GM18517 (cell line): ENCODE measurements at regions not wholly inside any gene's neighbourhood (a gene's known extent, or its start where the extent isn't known, plus 50 kb on each side); places are given as distances from the start of the nearest gene placed in this dataset.

ENCODE experiments used
- ATAC-seq: cut with Tn5 transposase; IDR thresholded peaks from one replicate; pipeline ENCODE4 v1.9.1; 2021; ENCODE audit warnings: mild to moderate bottlenecking, moderate library complexity; ENCODE audit not compliant: unreplicated experiment

DNA sequence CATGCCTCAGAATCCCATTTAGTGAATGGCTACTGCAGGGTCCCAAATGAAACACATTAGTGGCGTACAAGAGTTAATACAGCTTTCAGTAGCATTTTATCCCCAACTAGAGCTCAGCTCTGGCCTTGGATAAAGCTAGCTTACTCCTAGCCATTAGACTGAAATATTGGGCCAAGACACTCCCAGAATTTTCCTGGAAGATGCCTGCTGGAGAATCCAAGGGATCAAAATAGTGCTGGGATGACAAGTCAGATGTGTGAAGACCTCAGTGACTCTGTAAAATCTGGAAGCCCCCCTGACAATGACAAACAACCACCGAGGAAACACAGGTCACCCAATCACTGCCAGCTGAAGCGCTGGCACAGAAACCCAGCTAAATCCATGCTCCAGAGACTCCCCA, 303.1 kb upstream of the SORL1-AS1 start:
- no peak for ATAC-seq

DNA sequence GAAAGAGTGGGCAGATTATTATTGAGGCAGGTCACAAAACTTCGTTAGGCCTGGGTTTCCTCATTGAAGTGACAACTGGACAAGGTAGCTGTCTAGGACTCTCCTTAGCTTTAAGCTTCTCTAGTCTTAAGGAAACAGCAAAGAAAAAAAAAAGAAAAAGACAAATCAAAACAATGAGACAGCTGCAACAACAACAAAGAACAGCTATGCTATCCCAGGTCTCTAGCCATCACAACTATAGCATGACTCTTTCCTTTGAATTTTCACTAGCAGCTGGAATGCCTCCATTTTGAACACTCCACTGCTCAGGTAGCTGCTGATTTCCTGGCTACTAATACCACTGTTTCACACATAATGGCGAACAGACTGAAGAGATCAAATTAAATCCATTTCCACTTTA, 302.4 kb upstream of the SORL1-AS1 start:
- no peak for ATAC-seq

DNA sequence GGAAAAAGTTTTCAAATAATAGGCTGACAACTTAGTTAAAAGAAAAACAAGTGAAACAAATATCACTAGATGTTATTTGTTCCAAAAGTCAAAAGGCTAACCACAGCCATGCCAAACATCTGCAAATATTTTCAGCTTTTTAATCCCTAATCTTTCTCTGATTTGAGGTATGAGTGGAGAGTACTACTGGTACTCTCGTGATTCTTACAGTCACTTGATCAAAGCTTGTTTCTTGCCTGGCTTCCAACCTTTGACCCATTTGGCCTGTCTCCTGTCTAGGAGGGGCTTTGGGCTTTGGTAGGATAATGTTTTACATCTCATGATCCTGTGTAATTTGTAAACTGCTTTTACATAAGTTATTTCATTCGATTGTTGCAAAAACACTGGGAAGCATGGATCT, 301.8 kb upstream of the SORL1-AS1 start:
- no peak for ATAC-seq

- no peak for ATAC-seq
These were observed 296.9 kb upstream of the SORL1-AS1 start for GRCh38 chr11:121749691-121750090.

- ATAC-seq = no peak
These were observed 295.3 kb upstream of the SORL1-AS1 start for GRCh38 chr11:121748068-121748467.

DNA sequence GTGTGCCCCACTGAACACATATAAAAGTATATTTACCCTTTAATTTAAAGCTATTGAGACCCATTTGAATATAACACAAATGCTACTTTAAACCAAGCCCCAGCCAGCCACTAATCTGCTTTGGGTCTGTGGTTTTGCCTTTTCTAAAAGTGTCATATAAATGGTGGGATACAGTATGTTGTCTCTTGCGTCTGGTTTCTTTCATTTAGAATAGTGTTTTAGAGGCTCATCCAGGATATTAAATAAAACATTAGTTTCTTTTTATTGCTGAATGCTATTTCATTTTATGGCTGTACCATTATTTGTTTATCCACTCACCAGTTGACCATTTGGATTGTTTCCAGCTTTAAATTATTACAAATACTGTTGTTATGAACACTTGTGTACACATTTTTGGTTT, 290.5 kb upstream of the SORL1-AS1 start:
- ATAC-seq = no peak

DNA sequence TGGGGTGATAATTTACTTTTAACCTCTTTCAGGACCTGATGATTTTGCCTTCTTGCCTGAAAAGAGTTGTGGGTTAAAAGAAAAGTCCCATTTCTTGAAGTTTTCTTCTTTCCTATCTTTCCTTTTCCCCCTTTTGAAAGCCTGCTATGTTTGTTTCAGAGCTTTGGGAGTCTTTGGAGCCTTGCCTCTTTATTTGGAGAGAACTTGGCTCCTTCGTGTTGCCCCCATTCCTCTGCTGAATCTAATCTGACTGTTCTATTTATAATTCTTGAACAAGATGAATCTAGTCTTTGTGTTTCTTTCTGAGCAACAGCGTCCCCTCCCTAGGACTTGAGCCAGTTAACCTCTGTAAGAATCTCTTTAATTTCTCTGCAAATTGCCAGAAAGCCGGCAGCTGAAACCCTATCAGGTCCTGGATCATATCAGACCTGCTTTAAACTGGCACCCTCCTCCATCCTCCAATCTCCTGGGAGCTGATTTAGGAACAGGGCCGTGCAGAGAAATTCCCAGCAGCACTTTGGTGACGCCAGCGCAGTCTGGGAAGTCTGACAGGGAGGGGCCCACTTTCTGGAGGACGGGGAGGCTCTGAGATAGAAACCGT, 289.1 kb upstream of the SORL1-AS1 start:
- ATAC-seq = no peak

GRCh38 chr11:121741351-121741760, 288.6 kb upstream of the SORL1-AS1 start:
- no peak for ATAC-seq

GRCh38 chr11:121740902-121741301, 288.1 kb upstream of the SORL1-AS1 start:
- no peak for ATAC-seq

DNA sequence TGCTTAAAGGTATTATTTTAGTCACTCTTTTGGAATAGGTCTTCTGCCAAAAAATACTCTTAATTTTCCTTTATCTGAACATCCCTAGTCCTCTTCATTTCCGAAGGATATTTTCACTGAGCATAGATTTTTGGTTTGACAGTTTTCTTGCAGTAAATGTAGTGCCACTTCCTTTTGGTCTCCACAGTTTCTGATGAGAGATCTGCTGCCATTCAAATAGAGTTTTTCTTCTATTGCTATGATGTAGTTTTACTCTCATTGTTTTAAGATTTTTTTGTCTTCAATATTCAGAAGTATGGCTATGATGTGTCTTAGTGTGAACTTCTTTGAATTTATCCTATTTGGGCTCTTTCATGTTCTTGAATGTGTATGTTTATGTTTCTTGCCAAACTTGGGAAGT, 281.1 kb upstream of the SORL1-AS1 start:
- no peak for ATAC-seq

DNA sequence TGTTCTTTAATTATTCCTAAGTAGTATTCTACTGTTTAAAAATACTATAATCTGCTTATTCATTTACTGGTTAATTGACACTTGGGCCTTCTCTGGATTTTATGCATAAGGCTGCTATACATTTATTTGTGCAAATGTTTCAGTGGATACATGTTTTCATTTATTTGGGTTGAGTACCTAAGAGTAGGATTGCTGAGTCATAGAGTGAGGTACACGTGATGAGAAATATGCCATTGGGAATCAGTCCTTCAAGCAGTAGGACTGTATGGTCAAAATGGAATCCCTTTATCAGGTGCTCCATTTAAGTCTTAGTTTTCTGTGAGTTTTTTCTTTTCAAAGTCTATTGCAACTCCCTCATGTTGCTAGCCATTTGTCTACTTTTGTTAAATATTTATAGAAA, 275.2 kb upstream of the SORL1-AS1 start:
- no peak for ATAC-seq

DNA sequence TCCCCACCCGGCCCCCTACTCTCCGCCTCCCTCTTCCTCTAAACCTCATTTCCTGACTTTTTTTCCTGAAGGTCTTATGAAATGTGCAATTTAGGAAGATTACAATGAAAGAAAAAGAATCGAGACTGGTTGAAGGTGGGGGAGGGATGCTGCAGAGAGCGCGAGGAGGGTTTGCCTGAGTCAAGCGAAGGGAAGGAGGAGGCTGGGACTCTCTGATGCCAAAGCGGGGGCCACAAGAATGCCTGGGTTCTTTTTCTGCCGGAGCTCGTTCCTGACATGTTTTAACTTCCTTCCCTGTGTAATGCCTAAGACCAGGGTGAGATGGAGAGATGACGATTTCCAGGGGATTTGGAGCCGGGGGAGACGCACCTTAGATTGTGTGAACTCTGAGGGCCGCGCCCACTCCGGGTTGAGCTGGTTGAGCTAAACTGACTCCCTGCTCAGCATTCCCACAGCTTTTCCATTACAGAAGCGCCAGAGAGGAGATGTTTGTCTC, 270.5 kb upstream of the SORL1-AS1 start:
- ATAC-seq = no peak

DNA sequence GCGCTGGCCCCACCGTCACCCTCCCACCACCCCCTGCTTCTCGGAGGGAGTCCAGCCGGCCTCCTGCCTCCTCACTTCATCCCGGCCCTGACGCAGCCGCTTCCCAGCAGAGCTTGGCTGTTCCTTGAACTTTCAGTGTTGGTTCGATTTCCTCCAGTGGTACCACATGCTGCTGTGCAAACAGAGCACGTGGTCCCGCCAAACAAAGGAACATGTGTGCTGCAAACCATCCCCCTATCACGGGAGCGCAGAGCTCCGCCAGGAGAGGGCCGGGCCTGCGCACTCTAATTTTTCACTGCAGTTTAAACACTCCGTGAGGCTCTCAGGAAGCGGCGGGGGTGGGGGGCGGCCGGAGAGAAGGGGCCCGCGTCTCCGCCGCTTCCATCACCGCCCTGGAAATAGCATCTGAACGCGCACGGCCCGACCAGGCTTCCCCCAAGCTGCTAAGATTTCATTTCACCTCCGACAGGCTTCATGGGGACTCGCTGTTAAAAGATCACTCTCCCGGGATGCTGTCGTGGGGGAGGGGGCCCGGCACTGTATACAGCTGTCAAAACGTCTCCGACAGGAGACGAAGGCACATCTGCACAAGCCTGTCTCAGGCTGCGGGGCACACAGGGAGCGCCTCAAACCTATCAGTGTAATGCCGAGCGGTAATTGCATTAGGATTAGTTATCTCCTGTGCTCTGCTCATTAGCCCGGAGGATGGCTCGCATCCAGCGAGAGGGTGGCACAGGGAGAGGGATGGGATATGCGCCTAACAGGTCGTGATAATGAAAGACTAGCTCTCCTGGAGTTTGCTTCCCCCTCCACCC, 269.9 kb upstream of the SORL1-AS1 start:
- no peak for ATAC-seq

- no peak for ATAC-seq
These were observed 269.2 kb upstream of the SORL1-AS1 start for GRCh38 chr11:121721961-121722360.

- ATAC-seq = no peak
These were observed 268.7 kb upstream of the SORL1-AS1 start for GRCh38 chr11:121721448-121721847.

DNA sequence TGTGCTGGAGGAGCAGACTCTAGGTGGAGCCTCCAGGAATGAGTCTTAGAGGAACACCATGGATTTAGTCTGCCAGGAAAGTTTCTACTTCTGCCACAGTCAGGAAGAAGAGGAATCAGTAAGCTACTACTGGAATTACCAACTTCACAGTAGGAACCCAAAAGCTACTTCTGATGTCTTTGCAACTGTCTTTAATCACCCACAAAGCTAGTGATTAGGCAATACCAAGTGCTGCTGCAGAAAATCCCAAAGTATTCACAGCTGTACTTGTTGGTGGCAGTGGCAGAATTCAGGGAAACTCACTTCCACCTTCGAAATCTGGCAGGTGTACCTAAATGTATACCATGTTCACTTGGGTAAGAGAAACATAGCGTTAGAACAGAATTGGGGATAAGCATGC, 264.5 kb upstream of the SORL1-AS1 start:
- no peak for ATAC-seq

DNA sequence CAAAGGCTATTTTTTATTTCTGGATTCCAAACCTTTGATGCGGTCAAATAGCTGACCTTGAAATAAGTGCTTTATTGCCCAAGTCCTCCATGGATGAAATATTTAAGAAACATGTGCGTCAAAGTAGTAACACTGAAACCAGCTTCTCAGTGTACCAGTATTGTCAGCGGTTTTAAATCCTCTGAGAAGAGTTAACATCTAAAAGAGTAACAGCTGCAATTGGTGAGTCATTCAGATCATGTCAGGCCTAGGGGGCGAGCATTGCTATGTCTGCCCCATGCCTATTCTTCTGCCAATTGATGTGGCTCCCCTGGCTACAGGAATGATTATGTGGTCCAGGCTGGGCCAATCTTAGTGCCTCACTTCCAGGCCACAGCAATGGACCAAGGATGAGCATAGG, 263.3 kb upstream of the SORL1-AS1 start:
- no peak for ATAC-seq

GRCh38 chr11:121715405-121715804, 262.6 kb upstream of the SORL1-AS1 start:
- ATAC-seq = no peak

DNA sequence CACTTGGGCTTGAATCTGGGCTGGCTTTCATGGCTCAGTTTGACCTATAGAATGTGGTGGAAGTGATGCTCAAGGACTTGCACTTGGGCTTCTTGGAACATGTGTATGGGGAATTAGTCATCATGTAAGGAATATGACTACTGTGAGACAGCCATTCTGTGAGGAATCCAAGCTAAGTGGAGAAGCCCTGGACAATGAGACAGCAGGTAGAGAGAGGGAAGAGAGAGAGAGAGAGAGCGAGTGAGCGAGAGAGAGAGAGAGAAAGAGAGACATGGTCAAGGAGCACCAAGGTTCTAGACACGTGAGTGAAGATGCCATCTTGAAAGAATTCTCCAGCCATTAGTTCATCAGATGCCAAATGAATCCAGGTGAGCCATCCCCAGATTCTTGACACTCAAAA, 261.6 kb upstream of the SORL1-AS1 start:
- ATAC-seq = no peak

- no peak for ATAC-seq
These were observed 259.2 kb upstream of the SORL1-AS1 start for GRCh38 chr11:121711939-121712338.

GRCh38 chr11:121711236-121711635, 258.5 kb upstream of the SORL1-AS1 start:
- ATAC-seq = no peak

GRCh38 chr11:121706884-121707420, 254.2 kb upstream of the SORL1-AS1 start:
- no peak for ATAC-seq
